ENCODE measurements at regions not wholly inside any gene's neighbourhood (a gene's known extent, or its start where the extent isn't known, plus 50 kb on each side); places are given as distances from the start of the nearest gene placed in this dataset.

- no peak for TF ChIP-seq PATZ1 (CRISPR knock-in tag; IDR thresholded peaks at IDR 0.05; ENCODE audit: borderline replicate concordance)
- no peak for TF ChIP-seq ESRRG (CRISPR knock-in tag; IDR thresholded peaks at IDR 0.05)
- no peak for TF ChIP-seq BACH2 (CRISPR knock-in tag; IDR thresholded peaks at IDR 0.05; ENCODE audit: borderline replicate concordance)
- TF ChIP-seq CSDC2 (CRISPR knock-in tag; IDR thresholded peaks at IDR 0.05) = no peak
- TF ChIP-seq ZC3H10 (CRISPR knock-in tag; IDR thresholded peaks at IDR 0.05) = no peak
- TF ChIP-seq PPARA (CRISPR knock-in tag; IDR thresholded peaks at IDR 0.05; ENCODE audit: borderline replicate concordance) = no peak
- TF ChIP-seq ZFP30 (CRISPR knock-in tag; IDR thresholded peaks at IDR 0.05) = no peak
- TF ChIP-seq RARB (CRISPR knock-in tag; IDR thresholded peaks at IDR 0.05) = no peak
- TF ChIP-seq POU6F1 (CRISPR knock-in tag; IDR thresholded peaks at IDR 0.05; ENCODE audit: borderline replicate concordance, low read depth) = no peak
- TF ChIP-seq ZFP3 (CRISPR knock-in tag; IDR thresholded peaks at IDR 0.05) = no peak
- TF ChIP-seq TSHZ2 (CRISPR knock-in tag; IDR thresholded peaks at IDR 0.05) = no peak
- TF ChIP-seq ZNF8 (CRISPR knock-in tag; IDR thresholded peaks at IDR 0.05) = no peak
Observed at GRCh38 chr10:43796781-43797180, 148.1 kb upstream of the ZNF32 start.

All from SK-N-SH treated with all-trans-retinoic acid at 6 μM for 48 hours (cell line).